Fibroblast of villous mesenchyme (primary cell): ENCODE measurements at regions not wholly inside any gene's neighbourhood (a gene's known extent, or its start where the extent isn't known, plus 50 kb on each side); places are given as distances from the start of the nearest gene placed in this dataset.
"Not testable (repeated sequence)": the region's sequence is repeated elsewhere in the genome, so short reads cannot be mapped to it uniquely, and the experiment has no call there.

Experiments used
- DNase-seq: peaks from one replicate; pipeline ENCODE4 v3.0.0-alpha.2; 2010; ENCODE audit warnings: low read depth
- H3K4me3 ChIP-seq: 2 replicates; pipeline ENCODE4 v1.5.1; 2011; ENCODE audit warnings: low read depth, mild to moderate bottlenecking, low read length
- TF ChIP-seq, protein P1 (sequence below): IDR thresholded peaks from 2 replicates; pipeline ENCODE4 v1.5.1; 2012; ENCODE audit warnings: low read depth, mild to moderate bottlenecking, low read length; ENCODE audit not compliant: insufficient read depth

- H3K4me3 ChIP-seq, result no peak overlapping the region
- TF ChIP-seq, protein P1, sequence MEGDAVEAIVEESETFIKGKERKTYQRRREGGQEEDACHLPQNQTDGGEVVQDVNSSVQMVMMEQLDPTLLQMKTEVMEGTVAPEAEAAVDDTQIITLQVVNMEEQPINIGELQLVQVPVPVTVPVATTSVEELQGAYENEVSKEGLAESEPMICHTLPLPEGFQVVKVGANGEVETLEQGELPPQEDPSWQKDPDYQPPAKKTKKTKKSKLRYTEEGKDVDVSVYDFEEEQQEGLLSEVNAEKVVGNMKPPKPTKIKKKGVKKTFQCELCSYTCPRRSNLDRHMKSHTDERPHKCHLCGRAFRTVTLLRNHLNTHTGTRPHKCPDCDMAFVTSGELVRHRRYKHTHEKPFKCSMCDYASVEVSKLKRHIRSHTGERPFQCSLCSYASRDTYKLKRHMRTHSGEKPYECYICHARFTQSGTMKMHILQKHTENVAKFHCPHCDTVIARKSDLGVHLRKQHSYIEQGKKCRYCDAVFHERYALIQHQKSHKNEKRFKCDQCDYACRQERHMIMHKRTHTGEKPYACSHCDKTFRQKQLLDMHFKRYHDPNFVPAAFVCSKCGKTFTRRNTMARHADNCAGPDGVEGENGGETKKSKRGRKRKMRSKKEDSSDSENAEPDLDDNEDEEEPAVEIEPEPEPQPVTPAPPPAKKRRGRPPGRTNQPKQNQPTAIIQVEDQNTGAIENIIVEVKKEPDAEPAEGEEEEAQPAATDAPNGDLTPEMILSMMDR, result no peak
- no peak for DNase-seq
Measured at GRCh38 chr13:23050126-23050525, 130.7 kb upstream of the SGCG start.

DNA sequence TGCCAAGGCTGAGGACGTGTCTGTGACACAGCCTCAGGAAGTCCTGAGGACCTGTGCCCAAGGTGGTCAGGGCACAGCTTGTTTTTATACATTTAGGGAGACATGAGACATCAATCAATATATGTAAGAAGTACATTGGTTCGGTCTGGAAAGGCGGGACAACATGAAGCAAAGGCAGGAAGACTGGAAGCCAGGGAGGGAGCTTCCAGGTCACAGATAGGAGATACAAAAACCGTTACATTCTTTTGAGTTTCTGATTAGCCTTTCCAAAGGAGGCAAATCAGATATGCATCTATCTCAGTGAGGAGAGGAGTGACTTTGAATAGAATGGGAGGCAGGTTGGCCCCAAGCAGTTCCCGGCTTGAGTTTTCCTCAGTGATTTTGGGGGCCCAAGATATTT, 127.1 kb upstream of the SGCG start:
- DNase-seq, H3K4me3 ChIP-seq: not testable (repeated sequence)

DNA sequence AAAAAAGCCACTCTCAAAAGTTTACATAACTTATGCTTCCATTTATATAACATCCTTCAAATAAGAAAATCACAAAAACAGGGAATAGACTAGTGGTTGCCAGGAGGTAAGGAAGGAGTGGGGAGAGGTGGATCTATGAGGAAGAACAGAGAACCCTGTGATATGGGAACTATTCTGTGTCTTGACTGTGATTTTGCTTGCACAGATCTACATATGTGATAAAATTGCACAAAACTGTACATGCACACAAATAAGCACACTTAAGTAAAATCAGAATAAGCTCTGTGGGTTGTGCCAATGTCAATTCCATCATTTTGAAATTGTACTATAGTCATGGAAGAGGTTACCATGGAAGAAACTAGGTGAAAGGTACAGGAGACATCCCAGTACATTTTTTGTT, 121.6 kb upstream of the SGCG start:
- DNase-seq, result no peak
- no peak overlapping the region for H3K4me3 ChIP-seq
- TF ChIP-seq, protein P1, result no peak

DNA sequence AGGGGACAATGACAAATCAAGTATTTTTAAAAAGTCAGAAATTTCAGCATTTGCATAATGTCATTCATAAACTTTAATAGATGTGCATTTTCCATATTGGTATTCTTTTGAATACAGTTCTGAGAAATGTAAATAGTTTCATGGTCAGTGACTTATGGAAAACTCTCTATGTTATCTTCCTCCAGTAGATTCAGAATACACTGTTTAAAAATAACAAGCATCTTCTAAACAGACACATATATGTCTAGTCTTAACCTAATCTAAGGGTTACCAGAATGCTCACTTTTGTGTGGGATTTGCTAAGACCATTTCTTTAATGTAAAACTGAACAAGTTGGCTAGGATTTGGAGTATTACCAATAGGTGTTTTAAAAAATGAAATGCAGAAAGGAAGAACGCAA, 119.8 kb upstream of the SGCG start:
- H3K4me3 ChIP-seq, result no peak overlapping the region
- no peak for DNase-seq
- TF ChIP-seq, protein P1, result no peak

DNA sequence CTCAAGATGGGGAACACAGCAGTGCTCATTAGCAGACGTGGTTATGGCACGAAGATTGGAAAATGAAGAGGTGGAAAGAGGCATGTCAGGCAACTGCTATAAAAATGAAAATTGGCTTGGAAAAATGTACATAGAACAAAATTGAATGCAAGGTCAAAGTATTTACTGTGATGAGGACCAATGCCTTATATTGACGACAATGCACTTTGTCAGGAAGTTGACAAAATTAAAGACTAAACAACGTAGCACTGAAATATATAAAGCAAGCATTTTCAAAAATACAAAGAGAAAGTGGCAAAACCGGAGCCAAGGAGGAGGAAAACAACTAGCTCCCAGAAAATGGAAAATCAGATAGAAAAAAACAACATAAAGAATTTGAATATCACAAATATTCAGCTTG, 113.7 kb upstream of the SGCG start:
- H3K4me3 ChIP-seq, result no peak overlapping the region
- no peak for DNase-seq
- TF ChIP-seq, protein P1, result no peak

DNA sequence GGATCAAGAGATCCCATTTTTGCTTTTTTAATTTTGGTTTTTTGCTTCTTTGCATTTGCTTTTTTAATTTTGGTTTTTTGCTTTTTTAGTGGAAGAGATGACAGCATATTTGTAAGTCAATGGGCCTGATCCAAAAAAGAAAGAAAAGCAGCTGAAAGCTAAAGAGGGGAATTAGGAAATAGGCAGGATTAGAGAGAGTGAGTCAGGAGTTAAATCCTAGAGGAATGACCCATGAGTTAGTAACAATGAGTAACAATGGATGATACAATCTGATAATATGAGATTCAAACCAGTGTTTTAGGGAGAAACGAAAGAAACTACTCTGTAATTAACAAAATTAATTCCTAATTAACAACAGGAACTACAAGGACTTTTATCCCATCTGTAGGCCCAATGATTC, 111.2 kb upstream of the SGCG start:
- no peak overlapping the region for H3K4me3 ChIP-seq
- DNase-seq, result peak; percentile 29
- TF ChIP-seq, protein P1, result no peak

DNA sequence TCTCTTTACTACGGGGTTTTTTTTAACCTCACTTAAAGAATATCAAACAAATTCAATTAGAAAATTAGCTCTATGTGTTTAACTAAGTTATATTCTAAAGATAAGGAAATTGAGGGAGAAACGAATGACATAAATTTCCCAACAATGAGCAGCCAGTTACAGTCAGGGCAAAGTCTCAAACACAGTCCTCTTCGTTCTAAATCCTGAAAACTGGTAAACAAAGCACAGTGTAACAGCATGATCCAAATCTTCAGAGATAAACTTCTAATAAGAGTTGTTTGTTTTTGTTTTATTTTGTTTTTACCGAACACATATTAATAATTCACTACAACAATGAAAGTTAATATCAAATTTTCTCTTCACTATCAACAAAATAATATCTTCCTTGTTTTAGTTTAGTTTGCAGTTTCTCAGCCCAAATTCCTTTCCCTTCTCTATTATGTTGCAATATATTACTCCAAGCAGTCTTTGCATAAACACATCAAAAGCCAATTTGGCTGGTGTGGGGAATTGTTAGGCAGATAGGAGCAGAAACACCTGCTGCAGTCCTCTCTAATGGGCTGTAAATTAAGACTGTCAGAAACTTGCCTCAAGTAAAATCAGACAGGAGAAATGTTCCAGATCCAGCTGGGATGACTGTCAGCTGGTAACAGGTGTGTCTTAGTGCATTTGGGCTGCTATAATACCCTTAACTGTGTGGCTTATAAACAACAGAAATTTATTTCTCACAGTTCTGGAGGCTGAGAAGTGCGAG, 106.5 kb upstream of the SGCG start:
- TF ChIP-seq, protein P1, result no peak
- H3K4me3 ChIP-seq, result no peak overlapping the region
- DNase-seq, result no peak
